GM12878 (cell line): ENCODE measurements at regions not wholly inside any gene's neighbourhood (a gene's known extent, or its start where the extent isn't known, plus 50 kb on each side); places are given as distances from the start of the nearest gene placed in this dataset.
A peak's percentile ranks its signal among the peaks of the same experiment; 100 is the strongest.

Source experiments
- BACH1 ChIP-seq: fragments of 450-650 bp; IDR thresholded peaks from 2 replicates; pipeline ENCODE4 v1.6.1; 2017; ENCODE audit warnings: mild to moderate bottlenecking, borderline replicate concordance
- CBX5 ChIP-seq: sonication (generic); IDR thresholded peaks from 2 replicates; pipeline ENCODE4 v1.6.1; 2016; ENCODE audit warnings: low read depth, moderate library complexity, mild to moderate bottlenecking, inconsistent platforms
- CREB1 ChIP-seq: IDR thresholded peaks from 2 replicates; pipeline ENCODE4 v1.6.1; 2012; ENCODE audit warnings: low read depth, mild to moderate bottlenecking, inconsistent platforms
- ETV6 ChIP-seq, 2 experiments: fragments of 450-650 bp in 1 of 2; IDR thresholded peaks in 1 of 2; conservative IDR thresholded peaks in 1 of 2; 2 replicates each; pipeline ENCODE4 v1.6.1; 2014; ENCODE audit warnings: antibody characterized with exemption in 1 of 2, borderline replicate concordance in 1 of 2, low read depth in 1 of 2, mild to moderate bottlenecking in 1 of 2, moderate library complexity in 1 of 2
- EZH2 ChIP-seq: IDR thresholded peaks from 2 replicates; pipeline ENCODE4 v1.6.1; 2012; ENCODE audit warnings: low read depth, mild to moderate bottlenecking, control low read depth, inconsistent platforms, low read length, borderline replicate concordance; ENCODE audit not compliant: control insufficient read depth
- FOXK2 ChIP-seq: fragments of 450-650 bp; IDR thresholded peaks from 2 replicates; pipeline ENCODE4 v1.6.1; 2017; ENCODE audit warnings: mild to moderate bottlenecking, moderate library complexity
- JUNB ChIP-seq: IDR thresholded peaks from 2 replicates; pipeline ENCODE4 v1.6.1; 2016; ENCODE audit warnings: antibody characterized with exemption, mild to moderate bottlenecking
- KAT2A ChIP-seq: conservative IDR thresholded peaks from 2 replicates; pipeline ENCODE4 v1.6.1; 2011; ENCODE audit warnings: low read depth, low read length; ENCODE audit not compliant: control insufficient read depth
- LARP7 ChIP-seq: fragments of 450-650 bp; IDR thresholded peaks from 2 replicates; pipeline ENCODE4 v1.6.1; 2017; ENCODE audit warnings: mild to moderate bottlenecking
- MLLT1 ChIP-seq: fragments of 450-650 bp; IDR thresholded peaks from 2 replicates; pipeline ENCODE4 v1.6.1; 2016; ENCODE audit warnings: mild to moderate bottlenecking
- NKRF ChIP-seq: fragments of 450-650 bp; conservative IDR thresholded peaks from 2 replicates; pipeline ENCODE4 v1.6.1; 2017; ENCODE audit warnings: mild to moderate bottlenecking, moderate library complexity
- NR2F1 ChIP-seq: fragments of 450-650 bp; conservative IDR thresholded peaks from 2 replicates; pipeline ENCODE4 v1.6.1; 2017; ENCODE audit warnings: mild to moderate bottlenecking
- PAX5 ChIP-seq: IDR thresholded peaks from 2 replicates; pipeline ENCODE4 v1.6.1; 2011; ENCODE audit warnings: low read depth, low read length, borderline replicate concordance
- PRDM15 ChIP-seq: fragments of 450-650 bp; formaldehyde crosslinking; IDR thresholded peaks from 2 replicates; pipeline ENCODE4 v1.4.0; 2020; ENCODE audit warnings: mild to moderate bottlenecking, moderate library complexity
- RAD21 ChIP-seq: IDR thresholded peaks from 2 replicates; pipeline ENCODE4 v1.6.1; 2011; ENCODE audit warnings: mild to moderate bottlenecking, low read depth, low read length, moderate library complexity; ENCODE audit not compliant: insufficient read depth
- RCOR1 ChIP-seq: conservative IDR thresholded peaks from 2 replicates; pipeline ENCODE4 v1.6.1; 2012; ENCODE audit warnings: low read depth, low read length, improper control_type of control experiment
- STAT3 ChIP-seq: IDR thresholded peaks from 2 replicates; pipeline ENCODE4 v1.6.1; 2011; ENCODE audit warnings: low read depth, low read length, improper control_type of control experiment
- TCF3 ChIP-seq: IDR thresholded peaks from 2 replicates; pipeline ENCODE4 v1.6.1; 2012; ENCODE audit warnings: low read depth, mild to moderate bottlenecking, low read length, borderline replicate concordance; ENCODE audit not compliant: insufficient read depth
- YBX1 ChIP-seq: fragments of 450-650 bp; IDR thresholded peaks from 2 replicates; pipeline ENCODE4 v1.6.1; 2016; ENCODE audit warnings: antibody characterized with exemption
- ZBTB33 ChIP-seq: fragments of 450-650 bp; IDR thresholded peaks from 2 replicates; pipeline ENCODE4 v1.6.1; 2017; ENCODE audit warnings: mild to moderate bottlenecking
- ZNF24 ChIP-seq: fragments of 450-650 bp; IDR thresholded peaks from 2 replicates; pipeline ENCODE4 v1.6.1; 2017; ENCODE audit warnings: antibody characterized with exemption, mild to moderate bottlenecking

- TF ChIP-seq PRDM15 (CRISPR knock-in tag) (no peak), BACH1 (no peak), ZNF24 (0 out of 2 replicates have a peak, but pooled peaks have one; percentile 31), TCF3 (0 out of 2 replicates have a peak, but pooled peaks have one; percentile 26), CBX5 (no peak), NKRF (no peak), ZBTB33 (no peak), RAD21 (no peak), NR2F1 (peak; percentile 81), EZH2 (no peak), ETV6 (conservative IDR thresholded peaks at IDR 0.05 in 1 of 2, IDR thresholded peaks at IDR 0.05 in 1 of 2; ENCODE audit: borderline replicate concordance in 1 of 2, low read depth in 1 of 2) (0 out of 4 replicates have a peak, but pooled peaks of 1 of the 2 experiments have one; percentile 18), RCOR1 (no peak), YBX1 (no peak), STAT3 (no peak), LARP7 (peak; percentile 25), FOXK2 (no peak), MLLT1 (no peak; the same call in 1 of the 2 replicates), CREB1 (no peak), JUNB (peak; percentile 89), PAX5 (peak; percentile 89), KAT2A (no peak)
These were observed 78.5 kb downstream of the RHOB start (continued) for GRCh38 chr2:20525041-20526035.
